BLaER1 (cell line): ENCODE measurements at regions not wholly inside any gene's neighbourhood (a gene's known extent, or its start where the extent isn't known, plus 50 kb on each side); places are given as distances from the start of the nearest gene placed in this dataset.

ENCODE experiments used
- H3K27ac ChIP-seq: shearing (Covaris generic); formaldehyde crosslinking; 2 replicates; pipeline ENCODE4 v1.8.1; 2022
- H3K27me3 ChIP-seq: shearing (Covaris generic); formaldehyde crosslinking; 2 replicates; pipeline ENCODE4 v1.8.1; 2022
- H3K36me3 ChIP-seq: shearing (Covaris generic); formaldehyde crosslinking; 2 replicates; pipeline ENCODE4 v1.8.1; 2022
- H3K4me1 ChIP-seq: shearing (Covaris generic); formaldehyde crosslinking; 2 replicates; pipeline ENCODE4 v1.8.1; 2022
- H3K4me2 ChIP-seq: shearing (Covaris generic); formaldehyde crosslinking; 2 replicates; pipeline ENCODE4 v1.8.1; 2022
- H3K4me3 ChIP-seq: shearing (Covaris generic); formaldehyde crosslinking; 2 replicates; pipeline ENCODE4 v1.8.1; 2022
- H3K9ac ChIP-seq: shearing (Covaris generic); formaldehyde crosslinking; 2 replicates; pipeline ENCODE4 v1.8.1; 2022
- H3K9me3 ChIP-seq: shearing (Covaris generic); formaldehyde crosslinking; 2 replicates; pipeline ENCODE4 v1.8.1; 2022
- H4K20me1 ChIP-seq: shearing (Covaris generic); formaldehyde crosslinking; 2 replicates; pipeline ENCODE4 v1.8.1; 2022
- Cebpa-rat ChIP-seq: shearing (Covaris generic); IDR thresholded peaks from 2 replicates; pipeline ENCODE4 v1.8.1; 2022

DNA sequence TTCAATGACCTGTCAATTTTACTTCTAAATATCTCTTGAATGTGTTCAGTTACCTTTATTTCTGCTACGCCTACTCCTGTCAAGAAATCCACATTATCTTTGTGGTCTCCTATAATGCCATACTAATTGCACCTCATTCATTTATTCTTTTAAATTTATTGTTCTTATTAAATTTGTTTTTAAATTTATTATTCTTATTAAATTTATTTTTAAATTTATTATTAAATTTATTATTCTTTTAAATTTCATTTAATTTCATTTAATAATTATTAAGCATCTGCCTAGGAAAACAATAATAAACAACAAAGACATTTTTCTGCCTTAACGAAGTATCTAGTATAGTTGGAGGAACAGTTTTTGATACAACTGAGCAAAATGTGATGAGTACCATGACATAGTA is 211.7 kb downstream of the ZPLD1 start:
- no peak for TF ChIP-seq Cebpa-rat

GRCh38 chr3:102660653-102661052 is 225.8 kb downstream of the ZPLD1 start:
- Histone ChIP-seq H3K36me3 (no peaks in the 10 kb centered on the region), H3K27me3 (no peaks in the 10 kb centered on the region)

More for the DNA sequence above, 211.7 kb downstream of the ZPLD1 start:
- Histone ChIP-seq H3K27ac (no peak overlapping the region), H3K4me2 (no peak overlapping the region), H3K9me3 (no peaks in the 10 kb centered on the region), H3K4me1 (no peaks in the 10 kb centered on the region), H3K4me3 (no peak overlapping the region), H3K27me3 (no peaks in the 10 kb centered on the region), H4K20me1 (no peaks in the 10 kb centered on the region), H3K36me3 (no peaks in the 10 kb centered on the region), H3K9ac (no peak overlapping the region)

DNA sequence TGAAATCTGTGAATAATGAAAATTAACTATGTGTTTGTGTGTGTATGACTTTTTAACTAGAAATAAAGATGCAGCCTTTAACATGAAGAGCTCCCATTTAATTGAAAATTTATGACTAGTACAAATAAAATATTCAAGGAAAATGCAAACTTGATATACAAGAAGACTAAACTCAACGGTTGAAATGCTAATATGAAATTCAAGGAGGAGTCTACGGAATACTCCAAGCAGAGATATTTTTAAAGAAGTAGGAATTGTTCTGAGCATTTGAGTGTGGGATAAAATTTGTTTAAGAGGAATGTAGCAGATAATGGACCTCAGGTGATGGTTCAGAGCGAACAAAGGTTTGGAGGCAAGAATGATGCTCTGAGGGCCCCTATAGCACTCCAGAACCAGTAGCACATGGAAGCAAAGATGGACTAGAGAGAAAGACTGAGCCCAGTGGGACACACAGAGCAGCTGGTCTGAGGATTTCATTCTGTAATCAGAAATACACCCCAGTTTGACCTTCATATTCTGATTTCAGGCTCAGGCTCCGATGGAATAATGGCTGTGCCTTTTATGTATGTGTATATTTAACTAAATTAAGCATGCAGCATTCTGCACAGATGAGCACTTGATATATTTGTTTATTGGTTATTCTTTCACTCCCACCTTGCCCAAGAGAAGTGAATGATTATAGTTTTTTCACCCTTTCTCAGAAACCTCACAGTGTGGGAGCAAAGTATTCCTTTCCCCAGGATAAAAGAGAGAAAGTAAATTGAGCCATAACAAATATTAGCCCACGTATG is 227.1 kb downstream of the ZPLD1 start:
- no peak for TF ChIP-seq Cebpa-rat
- H3K4me3 ChIP-seq, result no peak overlapping the region
- H3K27me3 ChIP-seq, result no peaks in the 10 kb centered on the region
- H3K27ac ChIP-seq, result no peak overlapping the region
- H3K4me2 ChIP-seq, result no peak overlapping the region
- no peaks in the 10 kb centered on the region for H4K20me1 ChIP-seq
- H3K4me1 ChIP-seq, result no peaks in the 10 kb centered on the region
- H3K9me3 ChIP-seq, result no peaks in the 10 kb centered on the region
- H3K9ac ChIP-seq, result no peak overlapping the region
- no peaks in the 10 kb centered on the region for H3K36me3 ChIP-seq

More at GRCh38 chr3:102660653-102661052, 225.8 kb downstream of the ZPLD1 start:
- Histone ChIP-seq H3K27ac (no peak overlapping the region), H3K4me1 (no peaks in the 10 kb centered on the region), H3K4me3 (no peak overlapping the region), H3K9me3 (no peaks in the 10 kb centered on the region), H3K4me2 (no peak overlapping the region), H4K20me1 (no peaks in the 10 kb centered on the region), H3K9ac (no peak overlapping the region)
- TF ChIP-seq Cebpa-rat, result no peak

DNA sequence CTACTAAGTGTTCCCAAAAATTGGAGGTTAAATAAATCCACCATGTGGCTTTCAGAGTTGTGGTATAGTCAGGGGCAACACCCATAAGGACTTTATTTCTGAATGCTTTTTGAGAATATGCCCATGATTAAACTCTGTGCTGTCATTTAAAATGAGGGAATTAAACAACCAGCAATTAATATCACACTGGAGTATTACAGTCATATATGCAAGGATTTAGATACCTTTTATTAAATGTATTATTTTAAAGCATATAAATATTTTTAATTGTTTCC is 227.6 kb downstream of the ZPLD1 start:
- Histone ChIP-seq H3K27me3 (no peaks in the 10 kb centered on the region), H3K9me3 (no peaks in the 10 kb centered on the region), H3K27ac (no peak overlapping the region), H3K4me3 (no peak overlapping the region), H3K36me3 (no peaks in the 10 kb centered on the region), H3K9ac (no peak overlapping the region), H3K4me1 (no peaks in the 10 kb centered on the region), H3K4me2 (no peak overlapping the region), H4K20me1 (no peaks in the 10 kb centered on the region)
- no peak for TF ChIP-seq Cebpa-rat

DNA sequence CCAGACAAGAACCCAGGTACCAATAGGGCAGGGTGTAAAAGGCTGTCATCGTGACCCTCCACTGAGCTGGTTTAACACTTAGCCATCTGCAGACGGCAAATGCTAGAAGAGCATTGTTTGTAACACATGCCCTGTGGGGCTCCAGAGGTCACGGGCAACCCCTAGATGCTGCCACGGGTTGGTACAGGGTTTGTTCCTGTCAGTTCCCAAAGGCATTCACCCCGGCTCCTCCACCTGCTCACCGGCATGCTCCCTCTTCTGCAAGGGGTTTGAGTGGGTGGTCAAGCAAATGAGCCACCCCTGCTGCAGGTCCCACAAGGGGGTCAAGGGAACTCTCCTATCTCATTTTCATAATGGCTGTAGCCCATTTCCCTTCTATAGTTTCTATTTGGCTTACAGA is 229.3 kb downstream of the ZPLD1 start:
- Histone ChIP-seq H3K36me3 (no peaks in the 10 kb centered on the region), H3K4me3 (no peak overlapping the region), H4K20me1 (no peaks in the 10 kb centered on the region), H3K9me3 (no peaks in the 10 kb centered on the region), H3K27me3 (no peaks in the 10 kb centered on the region), H3K27ac (no peak overlapping the region), H3K4me2 (no peak overlapping the region), H3K4me1 (peaks cover 12% of the 10 kb centered on the region), H3K9ac (no peak overlapping the region)
- no peak for TF ChIP-seq Cebpa-rat

DNA sequence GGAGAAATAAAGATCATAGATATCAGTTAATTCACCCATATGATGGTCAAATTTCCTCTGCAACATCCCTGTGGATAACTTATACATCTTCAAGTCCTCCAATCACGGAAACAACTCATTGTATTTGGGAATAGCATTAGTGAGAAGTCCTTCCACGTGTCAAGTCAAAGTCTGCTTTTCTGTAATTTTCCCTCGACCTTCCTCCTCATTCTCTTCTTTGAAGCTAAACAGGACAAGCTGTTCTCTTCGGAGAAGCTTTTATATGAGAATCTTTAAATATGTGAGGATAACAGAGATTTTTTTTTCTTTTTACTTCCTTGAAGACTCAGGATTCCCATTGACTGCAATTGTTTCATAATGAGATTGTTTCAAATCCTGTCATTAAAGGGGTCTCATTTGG is 230.4 kb downstream of the ZPLD1 start:
- H3K36me3 ChIP-seq, result no peaks in the 10 kb centered on the region
- H3K9ac ChIP-seq, result no peak overlapping the region
- H3K9me3 ChIP-seq, result no peaks in the 10 kb centered on the region
- no peaks in the 10 kb centered on the region for H3K27me3 ChIP-seq
- no peak overlapping the region for H3K27ac ChIP-seq
- H4K20me1 ChIP-seq, result no peaks in the 10 kb centered on the region
- peaks cover 12% of the 10 kb centered on the region for H3K4me1 ChIP-seq
- H3K4me3 ChIP-seq, result no peak overlapping the region
- no peak overlapping the region for H3K4me2 ChIP-seq
- no peak for TF ChIP-seq Cebpa-rat

GRCh38 chr3:102668247-102668646 is 233.4 kb downstream of the ZPLD1 start:
- no peak for TF ChIP-seq Cebpa-rat
- Histone ChIP-seq H3K9ac (no peak overlapping the region), H3K36me3 (no peaks in the 10 kb centered on the region), H3K4me1 (peaks cover 12% of the 10 kb centered on the region), H3K4me3 (no peak overlapping the region), H3K27me3 (no peaks in the 10 kb centered on the region), H3K9me3 (no peaks in the 10 kb centered on the region), H3K27ac (no peak overlapping the region), H4K20me1 (no peaks in the 10 kb centered on the region), H3K4me2 (peak overlapping the region; percentile 59)

DNA sequence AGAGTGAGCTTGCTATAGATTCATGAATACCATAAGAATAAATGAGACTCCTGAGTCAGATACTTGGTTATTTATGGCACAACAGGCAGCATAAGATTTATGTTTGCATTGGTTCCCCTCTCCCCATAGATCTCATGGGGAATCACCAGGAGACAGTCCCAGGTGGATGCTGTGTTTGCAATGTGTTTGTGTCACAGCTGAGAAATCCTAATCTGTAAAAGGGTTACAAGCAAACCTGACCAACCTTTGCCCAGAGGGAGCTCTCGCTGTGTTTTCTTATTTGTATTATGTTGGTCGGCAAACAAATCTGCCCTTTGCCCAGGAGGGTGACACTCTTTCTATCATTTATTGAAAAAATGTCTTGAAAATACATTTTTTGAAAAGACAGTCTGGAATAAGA is 236.2 kb downstream of the ZPLD1 start:
- Histone ChIP-seq H3K36me3 (no peaks in the 10 kb centered on the region), H3K27ac (no peak overlapping the region), H4K20me1 (no peaks in the 10 kb centered on the region), H3K4me1 (peaks cover 12% of the 10 kb centered on the region), H3K4me2 (no peak overlapping the region), H3K9ac (no peak overlapping the region), H3K27me3 (no peaks in the 10 kb centered on the region), H3K4me3 (no peak overlapping the region), H3K9me3 (no peaks in the 10 kb centered on the region)
- TF ChIP-seq Cebpa-rat, result no peak

GRCh38 chr3:102672305-102672704 is 237.5 kb downstream of the ZPLD1 start:
- no peak for TF ChIP-seq Cebpa-rat
- no peaks in the 10 kb centered on the region for H3K36me3 ChIP-seq
- no peaks in the 10 kb centered on the region for H3K27me3 ChIP-seq
- no peaks in the 10 kb centered on the region for H4K20me1 ChIP-seq
- H3K4me3 ChIP-seq, result no peak overlapping the region
- no peak overlapping the region for H3K9ac ChIP-seq
- H3K4me1 ChIP-seq, result peaks cover 12% of the 10 kb centered on the region
- no peak overlapping the region for H3K4me2 ChIP-seq
- H3K27ac ChIP-seq, result no peak overlapping the region
- H3K9me3 ChIP-seq, result no peaks in the 10 kb centered on the region

GRCh38 chr3:102673271-102674115 is 238.7 kb downstream of the ZPLD1 start:
- H3K4me3 ChIP-seq, result no peak overlapping the region
- H3K4me1 ChIP-seq, result peaks cover 4% of the 10 kb centered on the region
- no peaks in the 10 kb centered on the region for H3K9me3 ChIP-seq
- H3K4me2 ChIP-seq, result no peak overlapping the region
- no peak overlapping the region for H3K27ac ChIP-seq
- no peaks in the 10 kb centered on the region for H3K27me3 ChIP-seq
- H3K36me3 ChIP-seq, result no peaks in the 10 kb centered on the region
- H3K9ac ChIP-seq, result no peak overlapping the region
- H4K20me1 ChIP-seq, result no peaks in the 10 kb centered on the region
- no peak for TF ChIP-seq Cebpa-rat
